Left renal pelvis (tissue), 4 donors: ENCODE measurements at regions not wholly inside any gene's neighbourhood (a gene's known extent, or its start where the extent isn't known, plus 50 kb on each side); places are given as distances from the start of the nearest gene placed in this dataset.

Source experiments
- DNase-seq, 4 donors: peaks; one replicate each; pipeline ENCODE4 v3.0.0-alpha.2; 2013; ENCODE audit warnings: low read depth in 4 of 4, low spot score in 3 of 4

DNA sequence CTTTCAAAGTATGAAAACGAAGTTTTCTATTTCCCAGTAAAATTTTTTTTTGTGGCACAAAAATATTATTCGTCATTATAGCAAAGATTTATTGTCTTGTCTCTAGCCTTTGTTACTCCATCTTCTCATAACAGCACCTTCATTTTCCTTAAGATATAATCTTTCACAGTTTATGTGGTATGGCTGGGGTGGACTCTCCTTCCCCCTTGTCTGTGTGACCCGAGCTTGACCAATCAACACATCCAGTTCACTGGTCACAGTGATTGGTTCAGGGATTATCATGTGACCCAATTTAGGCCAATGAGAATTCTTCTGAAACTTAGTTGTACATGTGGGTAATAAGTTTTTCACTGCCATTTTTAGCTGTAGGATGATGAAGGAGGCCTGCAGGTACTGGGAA is 71.2 kb upstream of the DCBLD2 start:
- DNase-seq = no peak

- DNase-seq = no peak
Measured at GRCh38 chr3:98972155-98972554, 70.7 kb upstream of the DCBLD2 start.

- DNase-seq = no peak
Measured at GRCh38 chr3:98971169-98971681, 69.7 kb upstream of the DCBLD2 start.

DNA sequence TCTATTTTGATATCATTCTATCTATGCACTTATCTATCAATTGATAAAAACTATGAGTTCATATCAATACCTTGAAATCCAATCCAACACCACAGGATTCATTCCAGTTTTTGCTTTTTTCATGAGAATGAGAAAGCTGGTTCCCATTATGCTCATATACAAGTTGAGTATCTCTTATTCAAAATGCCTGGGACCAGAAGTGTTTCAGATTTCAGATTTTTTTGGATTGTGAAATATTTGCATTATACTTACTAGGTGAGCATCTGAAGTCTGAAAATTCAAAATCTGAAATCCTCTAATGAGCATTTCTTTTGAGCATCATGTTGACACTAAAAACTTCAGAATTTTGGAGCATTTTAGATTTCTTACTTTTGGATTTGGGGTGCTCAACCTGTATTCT is 67.8 kb upstream of the DCBLD2 start:
- no peak for DNase-seq

GRCh38 chr3:98968824-98969223 is 67.3 kb upstream of the DCBLD2 start:
- DNase-seq = no peak

DNA sequence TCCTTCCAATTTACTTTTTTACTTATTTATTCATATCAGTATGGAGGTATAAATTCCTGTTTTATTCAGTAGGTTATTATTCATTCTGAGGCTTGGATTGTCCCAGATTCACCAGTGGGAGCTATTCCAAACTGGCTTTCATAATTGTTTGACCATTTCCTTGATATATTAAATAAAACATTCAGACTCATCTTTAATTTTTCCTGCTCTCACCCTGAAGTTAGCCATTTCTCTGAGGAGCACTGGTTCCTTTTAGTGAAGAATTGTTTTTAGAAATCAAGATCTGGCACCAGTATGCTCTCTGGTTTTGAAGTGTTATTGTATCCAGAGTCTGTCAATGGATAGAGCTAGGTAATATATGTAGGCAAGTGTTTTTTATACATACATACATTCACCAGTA is 66.9 kb upstream of the DCBLD2 start:
- DNase-seq = no peak

- no peak for DNase-seq
Measured at GRCh38 chr3:98967758-98968157, 66.3 kb upstream of the DCBLD2 start.

DNA sequence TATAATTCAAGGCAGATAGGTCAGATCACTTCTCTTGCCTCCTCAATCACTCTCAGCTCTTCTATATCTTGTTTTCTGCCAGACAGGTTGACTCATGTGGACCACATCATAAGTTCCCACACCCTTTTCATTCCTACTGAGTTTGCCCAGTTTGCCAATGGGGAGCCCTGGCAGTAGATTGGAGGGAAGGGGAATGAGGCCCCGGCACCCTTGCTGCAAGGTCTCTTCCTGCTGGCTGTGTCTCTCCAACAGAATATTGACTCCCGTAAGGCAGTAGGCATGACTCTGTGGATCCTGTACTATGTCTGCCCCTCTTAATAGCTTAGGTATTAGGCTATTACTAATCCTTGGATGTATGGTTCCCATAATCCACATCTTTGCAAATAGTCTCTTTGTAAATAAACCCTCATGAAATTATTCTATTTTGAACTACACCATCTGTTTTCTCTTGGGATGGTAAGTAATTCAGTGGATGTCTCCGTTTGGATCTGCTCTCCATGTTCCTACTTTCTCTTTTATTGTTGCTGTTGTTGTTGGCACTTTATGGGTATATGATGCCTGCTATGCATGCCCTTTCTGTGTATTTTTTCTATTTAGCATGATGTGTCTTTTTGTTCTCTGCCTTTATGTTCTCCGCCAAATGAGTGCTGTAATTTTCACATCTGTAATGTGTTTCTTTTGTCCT is 65.5 kb upstream of the DCBLD2 start:
- DNase-seq = no peak

DNA sequence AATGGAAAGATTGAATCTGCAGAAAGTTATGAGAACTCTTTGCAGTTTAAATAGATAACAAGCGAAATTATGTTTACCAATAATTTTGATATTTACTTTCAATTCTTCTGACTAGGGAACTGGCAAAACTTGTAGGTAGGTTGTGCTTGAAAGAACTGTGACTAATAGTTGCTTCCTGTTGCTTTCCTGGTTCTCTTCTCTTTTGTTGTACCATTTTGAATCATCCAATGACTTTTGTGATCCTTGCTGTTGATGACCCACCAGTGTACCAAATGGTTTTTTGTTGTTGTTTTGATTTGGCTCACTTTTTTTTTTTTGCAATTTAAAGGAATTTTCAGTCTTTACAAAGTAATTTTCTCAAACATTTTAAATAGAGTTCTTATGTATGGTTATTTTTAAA is 64.9 kb upstream of the DCBLD2 start:
- no peak for DNase-seq

- no peak for DNase-seq
Measured at GRCh38 chr3:98964784-98965183, 63.3 kb upstream of the DCBLD2 start.

GRCh38 chr3:98963546-98963945 is 62.1 kb upstream of the DCBLD2 start:
- DNase-seq = no peak

- DNase-seq = no peak
Measured at GRCh38 chr3:98962951-98963350, 61.5 kb upstream of the DCBLD2 start.

GRCh38 chr3:98962189-98962930 is 60.9 kb upstream of the DCBLD2 start:
- no peak for DNase-seq

DNA sequence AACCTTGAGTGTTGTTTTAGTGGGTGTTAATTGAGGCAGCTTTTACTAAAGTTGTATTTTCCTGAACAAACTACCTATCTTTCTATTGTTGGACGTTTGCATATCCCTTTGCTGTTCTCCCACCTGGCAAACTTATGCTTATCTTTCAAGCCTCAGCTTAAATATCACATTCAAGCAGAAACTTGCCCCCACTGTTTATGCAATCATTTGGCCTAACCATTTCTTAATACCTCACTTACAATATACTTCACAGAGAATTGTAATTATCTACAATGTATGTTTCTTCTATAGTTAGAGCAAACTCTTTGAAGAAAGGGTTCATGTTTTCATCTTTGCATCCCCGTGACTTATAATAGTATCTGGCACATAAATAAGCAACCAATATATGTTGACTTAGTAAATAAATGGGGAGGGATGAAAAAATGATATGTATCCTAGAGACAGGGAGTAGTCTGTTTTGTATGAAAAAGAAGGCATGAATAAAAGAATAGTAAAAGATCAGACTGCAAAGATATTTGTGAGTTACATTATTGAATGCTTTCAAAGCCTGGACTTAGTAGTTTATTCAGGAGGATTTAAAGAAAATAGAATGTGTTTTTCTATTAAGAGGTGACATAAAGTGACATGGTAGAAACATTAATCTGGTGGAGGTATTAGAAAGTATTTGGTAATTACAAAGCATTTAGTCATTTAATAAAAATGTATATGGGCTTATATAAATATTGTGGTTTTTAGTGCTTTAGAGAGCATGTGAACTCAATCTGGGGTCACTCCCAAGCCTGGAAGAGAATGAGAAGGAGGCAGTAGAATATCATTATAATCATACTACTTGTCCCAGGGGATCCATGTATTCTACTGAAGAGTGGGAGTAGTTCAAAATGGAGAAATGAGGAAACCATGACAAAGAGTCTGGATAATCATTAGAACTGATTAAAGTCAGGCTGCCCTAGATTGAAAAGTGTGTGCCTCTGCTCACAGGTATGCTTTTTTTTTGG is 60.0 kb upstream of the DCBLD2 start:
- DNase-seq = no peak

DNA sequence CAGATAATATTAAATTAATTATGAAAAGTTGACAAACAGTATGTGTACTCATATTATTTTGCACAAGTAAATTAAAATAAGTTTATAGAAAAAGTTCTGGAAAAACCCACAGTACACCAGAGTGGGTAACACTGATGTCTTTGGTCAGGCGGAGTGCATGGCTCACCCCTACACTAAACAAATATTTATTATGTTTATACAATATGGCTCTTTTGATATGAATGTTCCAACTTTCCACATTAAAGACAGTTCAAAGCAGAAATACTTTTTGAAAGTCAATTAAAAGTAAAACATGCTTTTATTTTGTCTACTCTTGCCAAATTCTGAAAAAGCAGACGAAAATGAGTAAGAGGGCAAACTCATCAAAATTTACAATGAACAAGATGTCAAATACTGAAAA is 56.2 kb upstream of the DCBLD2 start:
- DNase-seq = no peak

GRCh38 chr3:98956008-98956407 is 54.5 kb upstream of the DCBLD2 start:
- no peak for DNase-seq

DNA sequence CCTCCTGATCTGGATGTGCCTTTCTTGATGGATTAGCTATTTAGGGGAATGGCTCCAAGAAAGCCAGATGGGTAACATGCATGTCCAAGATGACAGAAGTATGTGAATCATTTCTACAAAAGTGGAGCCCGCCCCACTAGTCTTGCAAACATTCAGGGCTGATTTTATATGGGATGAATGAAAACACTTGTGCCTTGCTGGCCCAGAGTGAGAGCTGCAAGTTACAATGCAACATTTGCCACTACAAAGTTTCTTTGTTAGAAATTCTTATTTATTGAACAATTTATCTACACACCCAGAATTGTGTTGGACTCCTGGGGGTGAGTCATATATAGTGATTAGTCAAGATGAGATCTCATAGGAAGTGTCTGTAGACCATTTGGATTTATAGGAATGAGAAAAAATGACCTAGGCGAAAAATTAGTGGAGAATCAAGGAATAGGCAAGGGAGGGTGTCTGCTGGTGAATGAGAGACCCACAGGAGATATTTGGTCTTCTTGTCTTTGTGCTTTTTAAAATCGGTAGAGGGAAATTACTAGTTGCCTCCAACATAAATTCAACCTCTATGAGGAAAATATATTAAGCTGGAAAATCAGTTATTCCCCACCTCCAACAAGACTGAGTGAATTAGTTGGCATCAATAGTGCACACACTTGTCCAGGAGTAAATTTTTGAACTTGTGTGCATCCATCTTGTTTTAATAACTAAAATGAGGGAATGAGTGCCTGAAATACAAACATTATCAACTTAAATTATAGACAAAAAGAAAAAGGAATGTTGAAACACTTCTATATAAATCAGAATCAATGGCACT is 53.5 kb upstream of the DCBLD2 start:
- DNase-seq = no peak

DNA sequence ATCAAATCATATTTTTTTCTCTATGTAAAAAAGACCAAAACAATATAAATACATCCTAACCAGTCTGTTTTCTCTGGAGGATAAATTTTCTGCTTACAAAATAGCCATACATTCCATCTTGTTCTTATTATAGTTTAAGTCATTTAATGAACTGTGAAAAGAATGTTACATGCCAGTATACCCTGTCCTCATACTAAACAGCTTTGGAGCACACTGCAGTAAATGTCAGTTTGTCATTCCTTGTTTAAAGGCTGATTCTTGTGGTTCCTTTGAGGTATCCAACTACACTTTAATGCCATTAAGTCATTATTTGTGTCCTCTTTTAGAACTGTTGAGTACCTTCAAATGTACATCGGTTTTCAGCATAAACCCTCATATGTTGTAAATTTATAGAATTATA is 52.7 kb upstream of the DCBLD2 start:
- DNase-seq = no peak

- no peak for DNase-seq
Measured at GRCh38 chr3:98952404-98952803, 50.9 kb upstream of the DCBLD2 start.
